ENCODE measurements at regions not wholly inside any gene's neighbourhood (a gene's known extent, or its start where the extent isn't known, plus 50 kb on each side); places are given as distances from the start of the nearest gene placed in this dataset.
"Not testable (repeated sequence)": the region's sequence is repeated elsewhere in the genome, so short reads cannot be mapped to it uniquely, and the experiment has no call there.

- not testable (repeated sequence) for TF ChIP-seq SMARCB1 (IDR thresholded peaks at IDR 0.05; ENCODE audit: insufficient read length, low read depth); MYNN (IDR thresholded peaks at IDR 0.05); MYNN (CRISPR knock-in tag; IDR thresholded peaks at IDR 0.05); ZNF398 (CRISPR knock-in tag; IDR thresholded peaks at IDR 0.05); RBBP5 (IDR thresholded peaks at IDR 0.05; ENCODE audit: borderline replicate concordance, insufficient read depth, low read length, poor library complexity, severe bottlenecking); GMEB1 (CRISPR knock-in tag; IDR thresholded peaks at IDR 0.05)
Observed at GRCh38 chr13:100766570-100766969, 92.0 kb upstream of the TMTC4 start.
